WTC11 (cell line): ENCODE measurements at regions not wholly inside any gene's neighbourhood (a gene's known extent, or its start where the extent isn't known, plus 50 kb on each side); places are given as distances from the start of the nearest gene placed in this dataset.
"Not testable (repeated sequence)": the region's sequence is repeated elsewhere in the genome, so short reads cannot be mapped to it uniquely, and the experiment has no call there.

Experiments used
- ATAC-seq: fragments of 200-7000 bp; cut with Tn5 transposase; 2 replicates; pipeline ENCODE4 v1.10.0; 2021; ENCODE audit warnings: mild to moderate bottlenecking, moderate library complexity
- CTCF ChIA-PET: fragments of 300-600 bp; sonication (Branson Sonifier 250); formaldehyde crosslinking; loops from one replicate; lab custom pipeline; 2021; ENCODE audit warnings: antibody characterized with exemption; lab: Charles Lee
- POLR2A ChIA-PET: fragments of 350-600 bp; sonication (Branson Sonifier 250); formaldehyde crosslinking; loops from one replicate; lab custom pipeline; 2021; ENCODE audit warnings: antibody characterized with exemption; lab: Charles Lee
- DNase-seq: peaks from one replicate; pipeline ENCODE4 v3.0.0; 2021; ENCODE audit warnings: low spot score
- H3K27ac Mint-ChIP-seq: 2 replicates; pipeline ENCODE4 v1.8.0; 2021; ENCODE audit warnings: mixed read lengths
- H3K27me3 Mint-ChIP-seq: 2 replicates; pipeline ENCODE4 v1.8.0; 2021; ENCODE audit warnings: low read depth, mild to moderate bottlenecking, moderate library complexity, mixed read lengths
- H3K36me3 Mint-ChIP-seq: 2 replicates; pipeline ENCODE4 v1.8.0; 2021; ENCODE audit warnings: mixed read lengths
- H3K4me1 Mint-ChIP-seq: 2 replicates; pipeline ENCODE4 v1.8.0; 2022; ENCODE audit warnings: mixed read lengths
- H3K4me3 Mint-ChIP-seq: 2 replicates; pipeline ENCODE4 v1.8.0; 2021; ENCODE audit warnings: mild to moderate bottlenecking, moderate library complexity, mixed read lengths
- H3K9me3 Mint-ChIP-seq: 2 replicates; pipeline ENCODE4 v1.8.0; 2021; ENCODE audit warnings: mixed read lengths
- ATF1 ChIP-seq: sonication (generic); formaldehyde crosslinking; IDR thresholded peaks from 2 replicates; pipeline ENCODE4 v1.8.1; 2023; ENCODE audit warnings: mild to moderate bottlenecking, moderate library complexity, missing genetic modification reagents
- ATF6 ChIP-seq: sonication (generic); formaldehyde crosslinking; IDR thresholded peaks from 2 replicates; pipeline ENCODE4 v1.8.1; 2023; ENCODE audit warnings: mild to moderate bottlenecking, missing genetic modification reagents
- ELF4 ChIP-seq: sonication (generic); formaldehyde crosslinking; IDR thresholded peaks from 2 replicates; pipeline ENCODE4 v1.8.1; 2022; ENCODE audit warnings: low read depth, mild to moderate bottlenecking, moderate library complexity, missing genetic modification reagents
- FOXP1 ChIP-seq: sonication (generic); formaldehyde crosslinking; IDR thresholded peaks from 2 replicates; pipeline ENCODE4 v1.8.0; 2022; ENCODE audit warnings: missing genetic modification reagents, mild to moderate bottlenecking, moderate library complexity, borderline replicate concordance
- GABPB1 ChIP-seq: sonication (generic); formaldehyde crosslinking; IDR thresholded peaks from 2 replicates; pipeline ENCODE4 v1.8.1; 2023; ENCODE audit warnings: mild to moderate bottlenecking, missing genetic modification reagents
- GRHL2 ChIP-seq: fragments of 250-450 bp; sonication (Bioruptor Pico); IDR thresholded peaks from 2 replicates; pipeline ENCODE4 v1.8.0; 2022; ENCODE audit warnings: mild to moderate bottlenecking, moderate library complexity; ENCODE audit not compliant: insufficient replicate concordance, severe bottlenecking
- IRF1 ChIP-seq: sonication (generic); formaldehyde crosslinking; IDR thresholded peaks from 2 replicates; pipeline ENCODE4 v1.8.0; 2023; ENCODE audit warnings: missing genetic modification reagents
- NFE2L1 ChIP-seq: sonication (generic); formaldehyde crosslinking; IDR thresholded peaks from 2 replicates; pipeline ENCODE4 v1.8.1; 2023; ENCODE audit warnings: missing genetic modification reagents
- NFYB ChIP-seq: sonication (generic); formaldehyde crosslinking; conservative IDR thresholded peaks from 2 replicates; pipeline ENCODE4 v1.8.0; 2022; ENCODE audit warnings: low read depth, missing genetic modification reagents
- SMAD3 ChIP-seq: sonication (generic); formaldehyde crosslinking; IDR thresholded peaks from 2 replicates; pipeline ENCODE4 v1.8.0; 2022; ENCODE audit warnings: missing genetic modification reagents, mild to moderate bottlenecking, borderline replicate concordance
- SMAD4 ChIP-seq: sonication (generic); formaldehyde crosslinking; IDR thresholded peaks from 2 replicates; pipeline ENCODE4 v1.8.0; 2022; ENCODE audit warnings: mild to moderate bottlenecking, missing genetic modification reagents
- TEAD1 ChIP-seq: sonication (generic); formaldehyde crosslinking; IDR thresholded peaks from 2 replicates; pipeline ENCODE4 v1.8.0; 2022; ENCODE audit warnings: mild to moderate bottlenecking, missing genetic modification reagents
- ZNF263 ChIP-seq: sonication (generic); formaldehyde crosslinking; IDR thresholded peaks from 2 replicates; pipeline ENCODE4 v1.8.1; 2022; ENCODE audit warnings: low read depth, mild to moderate bottlenecking, moderate library complexity, missing genetic modification reagents
- ZNF671 ChIP-seq: fragments of 250-450 bp; sonication (Bioruptor Pico); IDR thresholded peaks from 2 replicates; pipeline ENCODE4 v1.8.0; 2021; ENCODE audit warnings: mild to moderate bottlenecking
- ZSCAN18 ChIP-seq: fragments of 250-450 bp; sonication (Bioruptor Pico); IDR thresholded peaks from 2 replicates; pipeline ENCODE4 v2.1.2; 2022; ENCODE audit warnings: mild to moderate bottlenecking, moderate library complexity
- TF ChIP-seq, protein P1 (sequence below): sonication (generic); formaldehyde crosslinking; IDR thresholded peaks from 2 replicates; pipeline ENCODE4 v1.8.0; 2022; ENCODE audit warnings: mild to moderate bottlenecking, missing genetic modification reagents
- TF ChIP-seq, protein P2 (sequence below): sonication (generic); formaldehyde crosslinking; IDR thresholded peaks from 2 replicates; pipeline ENCODE4 v1.8.1; 2022; ENCODE audit warnings: low read depth, mild to moderate bottlenecking, moderate library complexity, missing genetic modification reagents, borderline replicate concordance

- DNase-seq, H3K27me3 Mint-ChIP-seq, POLR2A ChIA-PET, H3K4me1 Mint-ChIP-seq, CTCF ChIA-PET, ATAC-seq, H3K4me3 Mint-ChIP-seq, H3K27ac Mint-ChIP-seq: not testable (repeated sequence)
- H3K9me3 Mint-ChIP-seq = peaks cover 51% of the 10 kb centered on the region
- peaks cover 18% of the 10 kb centered on the region for H3K36me3 Mint-ChIP-seq
These were observed 271.6 kb upstream of the ZNF32 start for GRCh38 chr10:43920236-43920758.

GRCh38 chr10:43913676-43914235, 265.1 kb upstream of the ZNF32 start:
- ATAC-seq (no peak), DNase-seq (no peak)
- Mint-ChIP-seq H3K4me1 (peaks cover 4% of the 10 kb centered on the region), H3K36me3 (peaks cover 9% of the 10 kb centered on the region; the same call in 1 of the 2 replicates), H3K27ac (no peak overlapping the region), H3K27me3 (no peaks in the 10 kb centered on the region; the same call in 1 of the 2 replicates), H3K4me3 (no peak overlapping the region), H3K9me3 (peaks cover 41% of the 10 kb centered on the region)
- CTCF ChIA-PET = no interaction called here
- POLR2A ChIA-PET = no interaction called here
- no peak for TF ChIP-seq ZNF671 (CRISPR knock-in tag)
- no peak for TF ChIP-seq ATF6 (CRISPR knock-in tag)
- TF ChIP-seq IRF1 (CRISPR knock-in tag) = no peak
- TF ChIP-seq, protein P1, sequence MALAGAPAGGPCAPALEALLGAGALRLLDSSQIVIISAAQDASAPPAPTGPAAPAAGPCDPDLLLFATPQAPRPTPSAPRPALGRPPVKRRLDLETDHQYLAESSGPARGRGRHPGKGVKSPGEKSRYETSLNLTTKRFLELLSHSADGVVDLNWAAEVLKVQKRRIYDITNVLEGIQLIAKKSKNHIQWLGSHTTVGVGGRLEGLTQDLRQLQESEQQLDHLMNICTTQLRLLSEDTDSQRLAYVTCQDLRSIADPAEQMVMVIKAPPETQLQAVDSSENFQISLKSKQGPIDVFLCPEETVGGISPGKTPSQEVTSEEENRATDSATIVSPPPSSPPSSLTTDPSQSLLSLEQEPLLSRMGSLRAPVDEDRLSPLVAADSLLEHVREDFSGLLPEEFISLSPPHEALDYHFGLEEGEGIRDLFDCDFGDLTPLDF = no peak
- no peak for TF ChIP-seq ZSCAN18 (CRISPR knock-in tag)
- no peak for TF ChIP-seq ELF4 (CRISPR knock-in tag)
- no peak for TF ChIP-seq ATF1
- no peak for TF ChIP-seq GRHL2
- no peak for TF ChIP-seq NFE2L1 (CRISPR knock-in tag)
- no peak for TF ChIP-seq FOXP1 (CRISPR knock-in tag)
- TF ChIP-seq SMAD4 = no peak
- TF ChIP-seq, protein P2, sequence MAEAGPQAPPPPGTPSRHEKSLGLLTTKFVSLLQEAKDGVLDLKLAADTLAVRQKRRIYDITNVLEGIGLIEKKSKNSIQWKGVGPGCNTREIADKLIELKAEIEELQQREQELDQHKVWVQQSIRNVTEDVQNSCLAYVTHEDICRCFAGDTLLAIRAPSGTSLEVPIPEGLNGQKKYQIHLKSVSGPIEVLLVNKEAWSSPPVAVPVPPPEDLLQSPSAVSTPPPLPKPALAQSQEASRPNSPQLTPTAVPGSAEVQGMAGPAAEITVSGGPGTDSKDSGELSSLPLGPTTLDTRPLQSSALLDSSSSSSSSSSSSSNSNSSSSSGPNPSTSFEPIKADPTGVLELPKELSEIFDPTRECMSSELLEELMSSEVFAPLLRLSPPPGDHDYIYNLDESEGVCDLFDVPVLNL (CRISPR knock-in tag) = no peak
- no peak for TF ChIP-seq TEAD1 (CRISPR knock-in tag)
- no peak for TF ChIP-seq NFYB (CRISPR knock-in tag)
- TF ChIP-seq GABPB1 (CRISPR knock-in tag) = no peak
- no peak for TF ChIP-seq ZNF263 (CRISPR knock-in tag)
- TF ChIP-seq SMAD3 (CRISPR knock-in tag) = no peak
